Stimulated activated CD4-positive, alpha-beta T cell treated with anti-CD3 and anti-CD28 coated beads, Interleukin-1b, Interleukin-23, amount 100 ng/mL, for 1 hour (primary cell): ENCODE measurements at regions not wholly inside any gene's neighbourhood (a gene's known extent, or its start where the extent isn't known, plus 50 kb on each side); places are given as distances from the start of the nearest gene placed in this dataset.

Experiments
- DNase-seq, 2 donors: peaks; one replicate each; pipeline ENCODE4 v3.0.0-alpha.2; 2020; ENCODE audit warnings: low read depth in 2 of 2

GRCh38 chr10:130623680-130624267 is 487.6 kb downstream of the GLRX3 start:
- no peak for DNase-seq

GRCh38 chr10:130627346-130628045 is 491.3 kb downstream of the GLRX3 start:
- no peak for DNase-seq

GRCh38 chr10:130630135-130630534 is 493.9 kb downstream of the GLRX3 start:
- DNase-seq, result no peak

- DNase-seq, result no peak
Measured at GRCh38 chr10:130631142-130632096, 495.2 kb downstream of the GLRX3 start.

GRCh38 chr10:130634816-130635215 is 498.6 kb downstream of the GLRX3 start:
- no peak for DNase-seq

GRCh38 chr10:130635528-130635927 is 499.3 kb downstream of the GLRX3 start:
- DNase-seq, result no peak

GRCh38 chr10:130636313-130636930 is 500.2 kb downstream of the GLRX3 start:
- DNase-seq, result no peak

- no peak for DNase-seq
Measured at GRCh38 chr10:130637089-130637676, 501.0 kb downstream of the GLRX3 start.

GRCh38 chr10:130638991-130639390 is 502.8 kb downstream of the GLRX3 start:
- no peak for DNase-seq

GRCh38 chr10:130642926-130643325 is 506.7 kb downstream of the GLRX3 start:
- no peak for DNase-seq

- no peak for DNase-seq
Measured at GRCh38 chr10:130647341-130647740, 511.1 kb downstream of the GLRX3 start.

GRCh38 chr10:130648807-130649206 is 512.6 kb downstream of the GLRX3 start:
- no peak for DNase-seq

GRCh38 chr10:130652544-130652943 is 516.4 kb downstream of the GLRX3 start:
- no peak for DNase-seq

- DNase-seq, result no peak
Measured at GRCh38 chr10:130652964-130653578, 516.9 kb downstream of the GLRX3 start.

GRCh38 chr10:130654726-130655125 is 518.5 kb downstream of the GLRX3 start:
- DNase-seq, result no peak

- DNase-seq, result no peak
Measured at GRCh38 chr10:130655313-130656186, 519.4 kb downstream of the GLRX3 start.

- DNase-seq, result no peak
Measured at GRCh38 chr10:130656187-130656575, 520.0 kb downstream of the GLRX3 start.

GRCh38 chr10:130656582-130657133 is 520.5 kb downstream of the GLRX3 start:
- DNase-seq, result no peak

GRCh38 chr10:130658687-130659290 is 522.6 kb downstream of the GLRX3 start:
- DNase-seq, result no peak

- DNase-seq, result no peak
Measured at GRCh38 chr10:130659528-130659927, 523.3 kb downstream of the GLRX3 start.
